NK-92 treated with Interleukin-12 subunit alpha and Interleukin-12 subunit beta, amount 100 ng/mL, for 24 hours (cell line): ENCODE measurements at regions not wholly inside any gene's neighbourhood (a gene's known extent, or its start where the extent isn't known, plus 50 kb on each side); places are given as distances from the start of the nearest gene placed in this dataset.
"Not testable (repeated sequence)": the region's sequence is repeated elsewhere in the genome, so short reads cannot be mapped to it uniquely, and the experiment has no call there.

Experiments
- DNase-seq: peaks from one replicate; lab custom pipeline; 2025; lab: John Stamatoyannopoulos, UW

- DNase-seq: no peak
Measured at GRCh38 chr7:24134535-24134934, 149.5 kb upstream of the NPY start.

- no peak for DNase-seq
Measured at GRCh38 chr7:24135003-24135817, 148.8 kb upstream of the NPY start.

GRCh38 chr7:24137338-24137737 lies 146.7 kb upstream of the NPY start:
- no peak for DNase-seq

GRCh38 chr7:24138343-24138742 lies 145.6 kb upstream of the NPY start:
- no peak for DNase-seq

- DNase-seq: no peak
Measured at GRCh38 chr7:24140001-24140400, 144.0 kb upstream of the NPY start.

- no peak for DNase-seq
Measured at GRCh38 chr7:24141874-24142509, 142.0 kb upstream of the NPY start.

- DNase-seq: no peak
Measured at GRCh38 chr7:24143547-24143946, 140.4 kb upstream of the NPY start.

GRCh38 chr7:24151944-24152343 lies 132.0 kb upstream of the NPY start:
- no peak for DNase-seq

DNA sequence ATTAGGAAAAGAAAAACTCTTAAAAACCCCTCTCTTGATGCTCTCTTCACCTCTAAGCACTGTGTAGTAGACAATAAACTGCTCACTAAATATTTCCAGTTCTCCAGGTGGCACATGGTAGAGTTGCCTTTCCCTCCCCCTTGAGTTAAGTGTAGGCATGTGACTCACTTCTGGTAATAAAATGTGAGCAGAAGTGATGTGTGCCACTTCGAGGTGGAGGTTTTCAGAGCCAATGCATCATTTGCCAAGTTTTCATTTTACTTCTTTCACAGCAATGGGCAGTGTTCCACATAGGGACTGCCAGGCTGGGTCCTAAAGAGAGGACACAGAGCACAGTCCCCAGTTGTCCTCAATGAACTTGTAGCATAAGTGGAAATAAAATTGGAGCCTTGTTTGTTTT lies 131.6 kb upstream of the NPY start:
- no peak for DNase-seq

DNA sequence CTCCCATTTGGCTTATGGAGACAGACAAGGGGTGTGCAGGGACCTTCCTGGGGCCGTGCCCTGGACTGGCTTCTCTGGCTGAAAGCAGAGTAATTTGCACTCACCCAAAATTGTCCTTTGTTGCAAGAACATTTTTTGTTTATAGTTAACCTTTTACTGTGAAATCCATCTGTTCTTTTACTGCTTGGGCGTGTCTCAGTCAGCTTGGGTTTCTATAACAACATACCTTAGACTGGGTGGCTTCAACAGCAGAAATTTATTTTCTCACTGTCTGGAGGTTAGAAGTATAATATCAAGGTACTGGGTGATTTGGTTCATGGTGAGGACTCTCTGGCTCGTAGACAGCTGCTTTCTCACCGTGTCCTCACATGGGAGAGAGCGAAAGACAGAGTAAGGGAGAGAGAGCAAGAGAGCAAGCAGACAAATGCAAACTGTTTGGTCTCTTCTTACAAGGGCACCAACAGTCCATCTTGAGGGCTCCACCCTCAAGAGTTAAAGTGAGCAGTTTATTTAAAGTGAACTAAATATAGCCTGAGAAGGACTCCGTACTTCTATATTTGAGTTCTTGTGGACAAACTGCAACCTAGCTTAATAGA lies 131.0 kb upstream of the NPY start:
- no peak for DNase-seq

GRCh38 chr7:24157666-24158065 lies 126.3 kb upstream of the NPY start:
- no peak for DNase-seq

DNA sequence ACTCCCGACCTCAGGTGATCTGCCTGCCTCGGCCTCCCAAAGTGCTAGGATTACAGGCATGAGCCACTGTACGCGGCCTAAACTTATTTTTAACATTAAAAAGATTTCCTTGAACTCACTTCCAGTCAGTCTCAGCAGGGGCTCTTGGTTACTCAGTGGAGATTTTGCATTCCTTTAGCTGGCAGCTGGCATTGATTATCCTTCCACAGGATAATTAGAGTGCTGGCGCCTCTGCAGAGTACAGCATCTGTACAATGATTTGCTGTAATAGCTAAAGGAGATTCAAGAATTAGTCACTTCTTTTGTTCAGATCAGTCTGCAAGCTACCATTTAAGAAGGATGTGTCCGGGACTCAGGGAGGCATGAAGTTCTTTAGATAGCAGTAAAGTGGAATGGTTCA lies 125.0 kb upstream of the NPY start:
- no peak for DNase-seq

GRCh38 chr7:24164401-24164800 lies 119.6 kb upstream of the NPY start:
- no peak for DNase-seq

DNA sequence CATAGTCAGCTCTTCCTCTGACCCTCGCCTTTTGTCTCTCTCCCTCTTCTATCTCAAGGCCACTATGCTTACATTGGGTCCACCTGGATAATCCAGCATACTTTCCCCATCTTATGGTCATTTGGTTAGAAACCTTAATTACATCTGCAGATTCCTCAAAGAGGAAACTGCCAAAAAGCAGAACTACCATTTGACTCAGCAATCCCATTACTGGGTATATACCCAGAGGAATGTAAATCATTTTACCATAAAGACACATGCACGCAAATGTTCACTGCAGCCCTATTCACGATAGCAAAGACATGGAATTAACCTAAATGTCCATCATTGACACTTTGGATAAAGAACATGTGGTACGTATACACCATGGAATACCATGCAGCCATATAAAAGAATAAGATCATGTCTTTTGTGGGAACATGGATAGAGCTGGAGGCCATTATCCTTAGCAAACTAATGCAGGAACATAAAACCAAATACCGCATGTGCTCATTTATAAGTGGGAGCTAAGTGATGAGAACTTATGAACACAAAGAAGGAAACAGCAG lies 114.8 kb upstream of the NPY start:
- no peak for DNase-seq

GRCh38 chr7:24171951-24172350 lies 112.0 kb upstream of the NPY start:
- DNase-seq: not testable (repeated sequence)

GRCh38 chr7:24172856-24173255 lies 111.1 kb upstream of the NPY start:
- DNase-seq: no peak

DNA sequence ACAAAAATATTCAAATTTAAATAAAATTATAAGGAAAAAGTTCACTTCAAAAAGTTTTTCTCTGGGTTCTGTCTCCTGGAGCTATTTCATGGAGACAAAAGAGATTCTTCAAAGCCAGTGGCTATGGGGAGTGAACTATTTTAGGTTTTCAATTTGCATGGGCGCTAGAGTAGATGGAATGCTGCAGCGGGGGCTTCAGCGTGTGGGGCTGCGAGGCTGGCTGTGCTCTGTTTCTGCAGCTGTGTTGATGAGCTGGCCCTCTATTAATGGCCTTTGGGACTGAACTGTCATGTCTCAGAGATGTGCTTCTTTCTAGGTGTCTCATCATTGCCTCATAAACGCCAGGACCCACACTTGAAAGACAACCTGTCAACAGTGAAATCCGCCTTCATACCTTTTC lies 108.4 kb upstream of the NPY start:
- no peak for DNase-seq

DNA sequence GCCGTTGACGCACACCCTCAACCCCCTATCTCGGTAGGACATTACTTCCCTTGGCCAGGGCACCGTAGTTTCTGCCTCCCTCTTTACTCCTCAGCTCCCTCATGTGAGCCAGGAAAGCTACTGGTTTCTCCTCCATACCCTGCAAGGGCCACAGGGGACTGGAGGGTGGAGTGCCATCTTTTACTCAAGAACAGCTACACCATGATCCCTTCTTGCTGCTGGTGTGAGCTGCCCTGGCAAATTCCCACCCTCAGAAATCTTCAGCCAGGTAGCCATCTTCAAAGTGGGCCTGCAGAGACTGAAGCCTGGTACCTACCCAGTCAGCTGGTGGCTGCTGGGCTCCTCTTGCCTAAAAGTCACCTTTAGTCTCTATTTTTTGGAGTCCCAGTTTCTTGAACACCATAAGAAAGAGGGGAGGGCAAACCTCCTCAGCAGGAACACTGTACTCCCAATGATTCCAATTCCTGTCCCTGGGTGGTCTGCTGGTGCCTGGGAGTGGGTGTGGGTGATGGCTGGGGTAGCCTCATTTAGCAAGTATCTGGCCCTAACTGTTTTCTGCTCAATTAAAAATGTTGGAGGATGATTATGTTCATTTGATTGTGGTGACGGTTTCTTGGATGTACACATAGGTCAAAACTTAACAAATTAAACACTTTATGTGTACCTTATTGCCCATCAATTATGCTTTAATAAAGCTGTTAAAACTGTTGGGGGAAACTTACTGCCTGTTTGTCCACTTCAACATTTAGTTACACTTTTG lies 105.0 kb upstream of the NPY start:
- DNase-seq: no peak

- DNase-seq: no peak
Measured at GRCh38 chr7:24191362-24191761, 92.6 kb upstream of the NPY start.

DNA sequence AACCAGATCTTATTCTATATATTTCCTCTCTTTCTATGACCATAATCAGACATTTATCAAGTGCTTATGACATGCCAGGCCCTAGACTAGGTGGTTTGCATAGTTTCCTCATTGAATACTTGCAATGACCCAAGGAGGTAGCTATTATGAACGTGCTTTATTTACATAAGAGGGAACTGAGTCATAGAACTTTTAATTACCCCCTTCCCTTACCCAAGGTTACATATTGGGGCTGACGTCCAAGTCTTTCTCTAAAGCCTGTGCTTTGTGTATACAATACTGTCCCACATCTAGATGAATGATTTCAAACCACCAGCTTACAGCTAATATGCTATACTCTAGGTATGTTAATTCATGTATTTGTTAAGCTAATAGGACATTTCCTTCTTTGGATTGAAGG lies 91.9 kb upstream of the NPY start:
- DNase-seq: no peak

GRCh38 chr7:24192691-24193090 lies 91.3 kb upstream of the NPY start:
- DNase-seq: no peak

DNA sequence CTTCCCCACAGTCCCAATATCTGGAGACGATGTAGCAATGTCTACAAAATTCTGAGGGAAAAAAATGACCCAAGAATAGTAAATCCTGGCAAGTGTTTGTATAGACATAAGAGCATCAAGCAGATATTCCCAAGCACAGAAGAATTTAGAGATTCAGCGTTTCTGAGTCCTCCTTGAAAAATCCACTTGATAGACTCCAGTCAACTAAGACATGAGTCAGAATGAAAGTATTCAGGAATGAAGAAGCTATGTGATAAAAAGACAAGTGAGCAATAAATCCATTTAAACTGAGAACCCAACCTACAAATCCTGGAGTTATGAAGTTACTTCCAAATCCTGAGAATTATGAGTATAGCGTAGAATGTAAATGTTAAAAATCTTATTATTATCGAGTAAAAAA lies 86.1 kb upstream of the NPY start:
- DNase-seq: no peak
